Esophagus squamous epithelium (tissue), 5 donors: ENCODE measurements at regions not wholly inside any gene's neighbourhood (a gene's known extent, or its start where the extent isn't known, plus 50 kb on each side); places are given as distances from the start of the nearest gene placed in this dataset.

Experiments
- DNase-seq: peaks from one replicate; lab custom pipeline; 2025; lab: John Stamatoyannopoulos, UW
- H3K27ac ChIP-seq, 4 donors: fragments of 200-600 bp; sonication (generic); one replicate each; pipeline ENCODE4 v1.5.1; 2016 to 2019; ENCODE audit warnings: mild to moderate bottlenecking in 1 of 4
- H3K27me3 ChIP-seq, 4 donors: fragments of 200-600 bp; sonication (generic); 1 replicate in 3 of 4; 2 replicates in 1 of 4; pipeline versions ENCODE4 v1.5.1 to v1.6.0; 2017 to 2021; ENCODE audit warnings: antibody characterized with exemption in 1 of 4
- H3K36me3 ChIP-seq, 3 donors: fragments of 200-600 bp; sonication (generic); one replicate each; pipeline ENCODE4 v1.5.1; 2016 to 2019
- H3K4me1 ChIP-seq, 3 donors: fragments of 200-600 bp; sonication (generic); one replicate each; pipeline ENCODE4 v1.5.1; 2017 to 2019
- H3K4me3 ChIP-seq, 4 donors: fragments of 200-600 bp; sonication (generic); 1 replicate in 3 of 4; 2 replicates in 1 of 4; pipeline ENCODE4 v1.5.1; 2016 to 2019; ENCODE audit warnings: mild to moderate bottlenecking in 2 of 4, moderate library complexity in 1 of 4
- H3K9me3 ChIP-seq, 3 donors: fragments of 200-600 bp; sonication (generic); one replicate each; pipeline ENCODE4 v1.5.1; 2016 to 2019
- CTCF ChIP-seq, 6 experiments: fragments of 450-650 bp in 4 of 6; fragments of 200-600 bp in 2 of 6; sonication (generic) in 2 of 6; IDR thresholded peaks; one replicate each; pipeline ENCODE4 v1.5.1; 2016 to 2019; ENCODE audit warnings: antibody characterized with exemption in 6 of 6, mild to moderate bottlenecking in 4 of 6, moderate library complexity in 4 of 6
- POLR2A ChIP-seq, 4 donors: fragments of 450-650 bp; IDR thresholded peaks; one replicate each; pipeline ENCODE4 v1.6.1; 2017; ENCODE audit warnings: antibody characterized with exemption in 4 of 4, mild to moderate bottlenecking in 4 of 4, moderate library complexity in 3 of 4
- WGBS, 2 donors: methylation state at CpG; one replicate each; pipeline ENCODE4 v1.1.5; 2018; 5-methylcytosine and 5-hydroxymethylcytosine counted together
- intact Hi-C: fragments of 100-400 bp; cut with DNase I; formaldehyde crosslinking; loops from one replicate; pipeline ENCODE4 v1.15.0; 2022
- donor health status: DM: yes; HTN: yes; CAD: no.

GRCh38 chr18:38456253-38456652 is 890.7 kb upstream of the CELF4 start:
- WGBS, 2 donors = 67 to 72% methylated on average over 5 of the region's 5 CpGs
- Histone ChIP-seq H3K36me3 (no peaks in the 10 kb centered on the region), H3K4me3 (no peak overlapping the region), H3K27ac (no peak overlapping the region), H3K9me3 (no peaks in the 10 kb centered on the region), H3K4me1 (peaks cover 0 to 6% (median 0%) of the 10 kb centered on the region in 3 donors), H3K27me3 (no peaks in the 10 kb centered on the region)
- intact Hi-C loops = no loop called here
- DNase-seq = no peak
- TF ChIP-seq CTCF (IDR thresholded peaks at IDR 0.05) (no peak), POLR2A (IDR thresholded peaks at IDR 0.05) (no peak)

DNA sequence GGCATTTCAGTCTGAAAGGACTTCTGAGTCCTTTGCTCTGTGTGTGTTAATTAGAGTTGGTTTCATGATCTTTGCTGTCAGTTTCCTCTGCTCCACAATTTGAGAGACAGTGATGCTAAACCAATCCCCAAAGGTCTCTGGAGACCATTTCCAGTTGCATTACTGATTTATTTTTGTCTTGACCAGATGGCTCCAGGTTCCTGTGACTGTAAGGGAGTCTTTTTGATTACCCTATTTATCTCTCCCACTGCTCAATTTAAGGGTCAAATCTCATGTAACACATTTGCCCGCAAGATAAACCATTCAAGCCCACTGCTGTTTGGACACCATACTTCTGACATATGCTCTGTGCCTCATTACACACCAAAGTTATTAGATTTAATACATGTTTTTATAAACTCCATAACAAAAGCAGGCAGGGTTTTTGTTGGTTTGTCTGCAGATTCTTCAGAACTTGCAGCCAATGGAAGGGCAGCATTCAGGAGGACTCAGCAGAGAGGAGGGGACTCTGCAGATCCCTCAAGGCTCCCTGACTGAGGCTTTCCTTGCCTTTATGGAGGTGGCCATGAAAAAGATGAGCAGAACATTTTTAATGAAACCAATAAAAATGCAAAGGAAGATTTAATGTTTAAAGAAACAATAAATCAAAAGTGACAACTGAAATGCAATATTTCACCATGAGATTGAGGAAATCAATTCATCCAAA is 889.3 kb upstream of the CELF4 start:
- H3K4me3 ChIP-seq = no peak overlapping the region
- H3K36me3 ChIP-seq = no peaks in the 10 kb centered on the region
- no peak for DNase-seq
- WGBS, 2 donors = 77 to 93% methylated on average over 1 of the region's 1 CpG
- no peaks in the 10 kb centered on the region for H3K9me3 ChIP-seq
- no peak for TF ChIP-seq POLR2A (IDR thresholded peaks at IDR 0.05)
- no peak for TF ChIP-seq CTCF (IDR thresholded peaks at IDR 0.05)
- intact Hi-C loops = no loop called here
- peaks cover 0 to 6% (median 0%) of the 10 kb centered on the region in 3 donors for H3K4me1 ChIP-seq
- no peak overlapping the region for H3K27ac ChIP-seq
- no peaks in the 10 kb centered on the region for H3K27me3 ChIP-seq

GRCh38 chr18:38453880-38454279 is 888.3 kb upstream of the CELF4 start:
- Histone ChIP-seq H3K9me3 (no peaks in the 10 kb centered on the region), H3K36me3 (no peaks in the 10 kb centered on the region), H3K27ac (no peak overlapping the region), H3K4me3 (no peak overlapping the region), H3K4me1 (peaks cover 0 to under 1% (median 0%) of the 10 kb centered on the region in 3 donors), H3K27me3 (no peaks in the 10 kb centered on the region)
- 66 to 70% methylated on average over 5 of the region's 5 CpGs for WGBS, 2 donors
- DNase-seq = no peak
- intact Hi-C loops = no loop called here
- TF ChIP-seq CTCF (IDR thresholded peaks at IDR 0.05) = no peak
- no peak for TF ChIP-seq POLR2A (IDR thresholded peaks at IDR 0.05)

DNA sequence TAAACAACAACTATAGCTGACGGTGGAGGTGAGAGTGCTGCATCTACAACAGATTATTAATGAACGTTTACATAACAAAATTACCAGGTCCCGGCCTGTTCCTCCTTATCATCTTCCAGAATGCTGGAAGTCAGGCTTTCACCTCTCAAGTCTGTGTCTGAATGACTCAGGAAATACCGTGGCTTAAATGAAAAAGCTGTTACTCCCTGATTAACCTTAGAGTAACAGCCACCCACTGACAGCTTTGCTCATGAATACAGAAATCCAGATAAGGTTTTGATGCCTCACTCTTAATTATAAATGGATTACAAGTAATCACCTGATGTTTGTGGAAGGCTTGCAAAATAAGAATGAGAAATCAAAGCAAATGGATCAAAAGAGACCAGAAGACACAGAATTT is 885.3 kb upstream of the CELF4 start:
- no peaks in the 10 kb centered on the region for H3K9me3 ChIP-seq
- intact Hi-C loops = no loop called here
- WGBS, 2 donors = 23 to 36% methylated on average over 4 of the region's 4 CpGs
- no peak overlapping the region for H3K4me3 ChIP-seq
- H3K36me3 ChIP-seq = no peaks in the 10 kb centered on the region
- no peaks in the 10 kb centered on the region for H3K27me3 ChIP-seq
- TF ChIP-seq POLR2A (IDR thresholded peaks at IDR 0.05) (no peak), CTCF (IDR thresholded peaks at IDR 0.05) (no peak)
- DNase-seq = no peak
- no peaks in the 10 kb centered on the region for H3K4me1 ChIP-seq
- H3K27ac ChIP-seq = no peak overlapping the region

- no peaks in the 10 kb centered on the region for H3K36me3 ChIP-seq
- no peaks in the 10 kb centered on the region for H3K27me3 ChIP-seq
- no peak for DNase-seq
- WGBS, 2 donors = 50 to 79% methylated on average over 1 of the region's 1 CpG
- intact Hi-C loops = no loop called here
- no peaks in the 10 kb centered on the region for H3K4me1 ChIP-seq
- no peaks in the 10 kb centered on the region for H3K9me3 ChIP-seq
- H3K27ac ChIP-seq = no peak overlapping the region
- no peak overlapping the region for H3K4me3 ChIP-seq
- TF ChIP-seq POLR2A (IDR thresholded peaks at IDR 0.05) (no peak), CTCF (IDR thresholded peaks at IDR 0.05) (no peak)
These were observed 880.2 kb upstream of the CELF4 start for GRCh38 chr18:38445804-38446145.
